Hematopoietic multipotent progenitor cell treated with erythropoietin and hydrocortisone succinate and interleukin-3 and kit ligand, for 4 days (in vitro differentiated cells): ENCODE measurements at regions not wholly inside any gene's neighbourhood (a gene's known extent, or its start where the extent isn't known, plus 50 kb on each side); places are given as distances from the start of the nearest gene placed in this dataset.

Experiments
- DNase-seq: peaks from one replicate; pipeline ENCODE4 v3.0.0-alpha.2; 2015

- DNase-seq: no peak
Measured at GRCh38 chr10:78902815-78903214, 166.0 kb upstream of the ZMIZ1 start.

- DNase-seq: no peak
Measured at GRCh38 chr10:78903341-78903940, 165.3 kb upstream of the ZMIZ1 start.

GRCh38 chr10:78904196-78904595, 164.6 kb upstream of the ZMIZ1 start:
- DNase-seq: no peak

- no peak for DNase-seq
Measured at GRCh38 chr10:78905015-78905956, 163.5 kb upstream of the ZMIZ1 start.

- no peak for DNase-seq
Measured at GRCh38 chr10:78905957-78906308, 162.8 kb upstream of the ZMIZ1 start.

- DNase-seq: no peak
Measured at GRCh38 chr10:78906734-78907390, 161.9 kb upstream of the ZMIZ1 start.

- no peak for DNase-seq
Measured at GRCh38 chr10:78907551-78908211, 161.1 kb upstream of the ZMIZ1 start.

- no peak for DNase-seq
Measured at GRCh38 chr10:78909221-78909620, 159.5 kb upstream of the ZMIZ1 start.

GRCh38 chr10:78910021-78910420, 158.7 kb upstream of the ZMIZ1 start:
- no peak for DNase-seq

GRCh38 chr10:78910476-78910875, 158.3 kb upstream of the ZMIZ1 start:
- DNase-seq: no peak

GRCh38 chr10:78910886-78911285, 157.9 kb upstream of the ZMIZ1 start:
- no peak for DNase-seq

GRCh38 chr10:78911533-78912340, 157.0 kb upstream of the ZMIZ1 start:
- no peak for DNase-seq

GRCh38 chr10:78912361-78913218, 156.2 kb upstream of the ZMIZ1 start:
- DNase-seq: no peak

GRCh38 chr10:78913219-78914059, 155.3 kb upstream of the ZMIZ1 start:
- no peak for DNase-seq

GRCh38 chr10:78914060-78914378, 154.7 kb upstream of the ZMIZ1 start:
- no peak for DNase-seq

- no peak for DNase-seq
Measured at GRCh38 chr10:78914502-78915189, 154.1 kb upstream of the ZMIZ1 start.

- DNase-seq: no peak
Measured at GRCh38 chr10:78915190-78915518, 153.6 kb upstream of the ZMIZ1 start.

- no peak for DNase-seq
Measured at GRCh38 chr10:78916227-78916626, 152.5 kb upstream of the ZMIZ1 start.

GRCh38 chr10:78919181-78919966, 149.4 kb upstream of the ZMIZ1 start:
- DNase-seq: peak; percentile 12
